PC-9 (cell line): ENCODE measurements at regions not wholly inside any gene's neighbourhood (a gene's known extent, or its start where the extent isn't known, plus 50 kb on each side); places are given as distances from the start of the nearest gene placed in this dataset.

Source experiments
- EZH2 ChIP-seq: fragments of 200-600 bp; sonication (generic); IDR thresholded peaks from 2 replicates; pipeline ENCODE4 v1.8.0; 2017; ENCODE audit warnings: antibody characterized with exemption, low read depth
- TF ChIP-seq, protein P1 (sequence below): fragments of 200-600 bp; sonication (generic); conservative IDR thresholded peaks from 2 replicates; pipeline ENCODE4 v1.6.1; 2017; ENCODE audit warnings: mixed run types, antibody characterized with exemption, mild to moderate bottlenecking, moderate library complexity

DNA sequence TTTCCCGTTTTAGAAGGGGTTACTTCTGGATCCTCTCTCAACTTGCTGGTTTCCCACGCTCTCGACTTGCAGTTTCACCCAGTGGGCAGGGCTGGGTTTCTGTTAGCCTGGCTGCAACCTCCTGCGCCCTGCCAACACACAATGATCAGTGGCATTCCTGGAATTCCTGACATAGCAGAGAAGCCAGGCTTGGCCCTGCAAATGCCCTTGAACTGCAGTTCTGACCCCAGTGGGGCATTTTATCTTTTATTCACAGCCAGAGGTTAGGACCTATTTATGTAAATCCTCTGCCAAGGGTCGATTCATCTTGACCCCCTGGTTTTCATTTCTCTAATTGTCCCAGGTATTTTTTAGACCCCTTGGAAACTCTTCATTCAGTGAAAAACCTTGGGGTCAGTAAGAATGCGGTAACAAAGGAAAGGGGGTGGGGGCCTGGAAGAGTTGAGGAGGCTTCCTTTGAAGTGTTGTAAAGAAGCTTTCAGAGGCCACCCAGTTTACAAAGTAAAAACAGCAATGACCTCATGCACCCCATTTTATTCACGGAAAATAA, 217.6 kb downstream of the ZNF674 start:
- TF ChIP-seq, protein P1, sequence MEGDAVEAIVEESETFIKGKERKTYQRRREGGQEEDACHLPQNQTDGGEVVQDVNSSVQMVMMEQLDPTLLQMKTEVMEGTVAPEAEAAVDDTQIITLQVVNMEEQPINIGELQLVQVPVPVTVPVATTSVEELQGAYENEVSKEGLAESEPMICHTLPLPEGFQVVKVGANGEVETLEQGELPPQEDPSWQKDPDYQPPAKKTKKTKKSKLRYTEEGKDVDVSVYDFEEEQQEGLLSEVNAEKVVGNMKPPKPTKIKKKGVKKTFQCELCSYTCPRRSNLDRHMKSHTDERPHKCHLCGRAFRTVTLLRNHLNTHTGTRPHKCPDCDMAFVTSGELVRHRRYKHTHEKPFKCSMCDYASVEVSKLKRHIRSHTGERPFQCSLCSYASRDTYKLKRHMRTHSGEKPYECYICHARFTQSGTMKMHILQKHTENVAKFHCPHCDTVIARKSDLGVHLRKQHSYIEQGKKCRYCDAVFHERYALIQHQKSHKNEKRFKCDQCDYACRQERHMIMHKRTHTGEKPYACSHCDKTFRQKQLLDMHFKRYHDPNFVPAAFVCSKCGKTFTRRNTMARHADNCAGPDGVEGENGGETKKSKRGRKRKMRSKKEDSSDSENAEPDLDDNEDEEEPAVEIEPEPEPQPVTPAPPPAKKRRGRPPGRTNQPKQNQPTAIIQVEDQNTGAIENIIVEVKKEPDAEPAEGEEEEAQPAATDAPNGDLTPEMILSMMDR: no peak
- TF ChIP-seq EZH2: no peak
